ENCODE measurements at regions not wholly inside any gene's neighbourhood (a gene's known extent, or its start where the extent isn't known, plus 50 kb on each side); places are given as distances from the start of the nearest gene placed in this dataset.

DNA sequence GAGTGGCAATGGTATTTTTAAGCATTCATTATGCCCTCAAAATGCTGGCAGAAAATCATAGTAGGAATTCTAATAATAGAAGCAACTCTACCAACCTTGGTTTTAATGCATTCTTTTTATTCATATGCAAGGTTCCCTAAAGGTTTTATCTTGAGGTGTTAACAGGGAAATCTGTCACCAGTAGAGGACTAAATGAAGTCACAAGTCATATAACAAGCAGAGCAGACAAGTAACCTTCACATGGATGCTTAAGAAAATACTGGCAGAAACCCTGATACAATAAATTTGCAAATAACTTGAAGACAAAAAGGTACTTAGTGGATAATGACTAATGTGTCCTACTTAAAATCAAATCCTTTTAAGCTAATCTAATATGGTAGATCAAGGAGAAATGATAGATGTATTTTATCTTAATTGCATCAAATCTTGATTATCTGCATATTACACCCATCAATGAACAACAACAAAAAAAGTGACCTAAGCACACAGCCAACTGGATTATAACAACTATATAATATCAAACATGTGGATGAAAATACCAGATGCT, 73.3 kb downstream of the RFC3 start:
- no peak for DNase-seq (ENCODE audit: low read depth in 2 of 2)

DNA sequence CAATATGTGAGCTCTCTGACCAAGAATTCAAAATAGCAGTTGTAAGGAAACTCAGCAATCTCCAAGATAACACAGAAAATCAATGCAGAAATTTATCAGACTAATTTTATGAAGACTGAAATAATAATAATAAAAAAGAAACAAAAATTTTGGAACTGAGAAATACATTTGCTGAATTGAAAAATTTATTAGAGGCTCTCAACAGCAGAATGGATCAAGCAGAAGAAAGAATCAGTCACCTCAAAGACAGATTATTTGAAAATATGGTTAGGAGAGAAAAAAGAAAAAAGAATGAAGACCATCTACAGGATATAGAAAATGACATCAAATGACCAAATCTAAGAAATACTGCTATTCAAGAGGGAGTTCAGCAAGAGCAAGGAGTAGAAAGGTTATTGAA, 75.6 kb downstream of the RFC3 start:
- DNase-seq (ENCODE audit: low read depth in 2 of 2) = no peak

- DNase-seq (ENCODE audit: low read depth in 2 of 2) = no peak
Observed at GRCh38 chr13:33904431-33904830, 86.5 kb downstream of the RFC3 start.

GRCh38 chr13:33908116-33908515, 90.2 kb downstream of the RFC3 start:
- no peak for DNase-seq (ENCODE audit: low read depth in 2 of 2)

- DNase-seq (ENCODE audit: low read depth in 2 of 2) = no peak
Observed at GRCh38 chr13:33910255-33910654, 92.3 kb downstream of the RFC3 start.

- no peak for DNase-seq (ENCODE audit: low read depth in 2 of 2)
Observed at GRCh38 chr13:33911521-33911920, 93.6 kb downstream of the RFC3 start.

- DNase-seq (ENCODE audit: low read depth in 2 of 2) = no peak
Observed at GRCh38 chr13:33913829-33914228, 95.9 kb downstream of the RFC3 start.

DNA sequence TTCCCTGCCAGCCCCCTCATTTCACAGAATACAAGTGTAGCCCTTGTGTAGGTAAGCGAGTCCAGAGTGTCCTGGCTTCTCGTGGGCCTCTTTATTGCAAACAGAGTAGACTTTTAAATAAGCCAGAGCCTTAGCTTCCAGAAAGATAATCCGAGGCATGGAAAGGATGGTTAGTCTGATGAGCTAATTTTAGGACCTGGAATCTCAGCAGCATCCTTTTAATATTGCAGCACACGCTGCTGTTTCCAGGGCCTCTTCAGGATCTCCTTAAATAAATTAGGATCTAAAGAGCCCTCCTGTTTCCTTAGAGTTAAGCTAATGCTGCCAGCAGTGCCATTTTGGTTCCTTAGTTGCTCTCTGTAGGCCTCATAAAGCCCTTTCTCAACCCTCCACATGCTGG, 99.2 kb downstream of the RFC3 start:
- no peak for DNase-seq (ENCODE audit: low read depth in 2 of 2)

DNA sequence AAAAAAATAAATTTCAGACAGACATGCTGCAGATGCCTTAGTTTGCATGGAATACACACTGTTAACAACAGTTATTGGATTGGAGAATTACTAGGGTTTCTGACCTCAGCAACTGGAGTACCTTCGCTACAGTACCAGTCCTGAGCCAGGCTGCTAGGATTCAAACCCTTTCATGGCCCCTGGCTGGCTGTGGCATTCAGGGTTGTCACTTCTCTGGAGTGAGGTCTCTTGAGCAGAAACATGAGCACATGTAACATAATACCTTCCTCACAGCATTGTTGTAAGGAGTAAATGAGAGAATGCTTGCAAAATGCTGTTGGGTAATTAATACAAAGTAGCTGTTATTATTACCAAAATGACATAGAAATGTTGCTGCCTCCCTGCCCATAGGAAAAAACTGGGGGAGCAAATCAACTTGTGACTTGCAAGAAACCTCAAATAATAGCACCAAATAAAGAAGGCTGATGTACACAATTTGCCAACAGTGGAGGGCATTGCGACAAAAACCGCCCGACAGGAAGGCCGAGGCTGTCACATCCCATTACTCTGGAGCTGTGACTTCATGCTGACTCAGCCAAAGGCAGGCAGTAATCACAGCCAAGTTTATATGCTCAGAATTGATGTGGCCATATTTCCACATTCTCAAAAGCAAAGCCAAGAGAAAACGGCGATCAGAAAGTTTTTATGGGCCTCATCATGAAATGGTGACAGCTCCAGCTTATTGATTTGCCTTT, 100.4 kb downstream of the RFC3 start:
- DNase-seq (ENCODE audit: low read depth in 2 of 2) = no peak

DNA sequence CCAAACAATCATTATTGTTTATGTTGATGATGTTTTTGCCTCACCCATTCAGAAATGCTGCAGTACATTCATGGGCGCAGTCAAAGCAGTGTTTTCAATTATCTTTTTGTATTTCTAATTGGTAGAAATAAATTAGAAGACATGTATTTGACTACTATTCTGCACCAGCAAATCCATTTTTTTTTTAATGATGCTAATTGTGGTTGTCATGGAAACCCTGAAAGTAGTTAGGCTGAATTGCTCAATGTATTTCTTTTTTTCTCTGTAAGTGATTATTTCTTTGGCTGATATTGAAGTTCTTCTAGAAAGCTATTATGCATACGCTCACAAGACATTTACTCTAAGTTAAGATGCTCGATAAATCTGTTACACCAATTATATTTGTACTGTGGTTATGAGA, 101.2 kb downstream of the RFC3 start:
- DNase-seq (ENCODE audit: low read depth in 2 of 2) = no peak

DNA sequence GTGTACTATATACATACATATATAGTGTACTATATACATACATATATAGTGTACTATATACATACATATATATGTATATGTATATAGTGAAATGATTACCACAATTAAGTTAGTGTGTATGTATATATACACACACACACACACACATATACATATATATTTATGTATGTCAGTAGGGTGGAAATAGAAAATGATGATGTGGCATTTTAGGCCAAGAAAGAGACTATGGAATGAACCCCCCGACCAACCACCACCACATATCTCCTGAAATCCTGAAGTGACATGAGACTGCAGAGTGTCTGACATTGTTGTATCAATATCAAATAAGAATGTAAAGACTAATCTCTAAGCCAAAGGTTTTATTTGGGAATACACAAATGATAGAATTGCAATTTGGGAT, 107.6 kb downstream of the RFC3 start:
- no peak for DNase-seq (ENCODE audit: low read depth in 2 of 2)

DNA sequence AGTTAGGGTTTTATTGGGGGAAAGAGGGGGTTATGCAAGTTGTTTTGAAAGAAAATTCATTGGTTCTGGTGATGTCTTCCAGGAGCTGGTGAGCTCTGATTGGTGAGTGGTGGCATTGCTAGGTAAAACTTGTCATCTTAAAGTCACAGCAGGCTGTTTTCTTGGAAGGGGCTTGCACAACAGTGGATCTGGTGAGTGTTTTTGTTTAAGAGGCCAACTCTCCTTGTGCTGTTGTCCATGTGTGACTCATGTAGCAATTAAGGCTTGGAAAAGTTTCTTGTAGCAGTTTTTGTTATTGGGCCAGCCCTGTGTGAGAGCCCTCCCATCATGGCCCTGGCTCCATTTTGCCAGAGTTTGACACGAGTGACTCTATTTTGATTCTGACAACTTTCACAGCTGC, 109.4 kb downstream of the RFC3 start:
- no peak for DNase-seq (ENCODE audit: low read depth in 2 of 2)

GRCh38 chr13:33931397-33932311, 113.7 kb downstream of the RFC3 start:
- DNase-seq (ENCODE audit: low read depth in 2 of 2) = no peak

DNA sequence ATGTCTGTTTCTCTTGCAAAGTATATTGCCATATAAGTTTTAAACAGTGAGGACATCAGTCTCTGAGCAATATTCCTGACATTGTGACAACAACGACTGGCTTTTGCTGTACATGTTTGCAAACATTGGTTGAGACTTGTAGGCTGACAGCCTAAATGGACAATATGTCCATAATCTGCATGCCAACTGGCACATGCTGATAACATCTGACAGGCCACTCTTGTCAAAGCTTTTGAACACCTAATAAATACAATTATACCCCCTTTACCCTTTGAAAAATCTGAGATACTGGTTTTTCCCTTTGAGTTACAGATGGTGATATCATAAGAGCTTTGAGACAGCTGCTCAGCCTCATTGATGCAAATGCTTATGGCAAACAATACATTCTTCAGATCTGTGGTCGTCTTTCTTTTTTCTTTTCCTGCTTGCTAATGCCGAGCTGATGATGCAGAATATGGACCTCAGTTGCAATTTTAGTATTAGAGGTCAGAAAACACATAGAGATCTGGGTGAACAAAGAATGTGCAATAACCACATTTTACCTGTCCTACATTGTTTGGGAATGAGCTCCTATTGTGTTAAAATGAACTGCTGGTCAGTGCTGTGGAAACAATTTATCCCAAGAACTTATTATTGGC, 114.9 kb downstream of the RFC3 start:
- no peak for DNase-seq (ENCODE audit: low read depth in 2 of 2)

- no peak for DNase-seq (ENCODE audit: low read depth in 2 of 2)
Observed at GRCh38 chr13:33933810-33934209, 115.9 kb downstream of the RFC3 start.

DNA sequence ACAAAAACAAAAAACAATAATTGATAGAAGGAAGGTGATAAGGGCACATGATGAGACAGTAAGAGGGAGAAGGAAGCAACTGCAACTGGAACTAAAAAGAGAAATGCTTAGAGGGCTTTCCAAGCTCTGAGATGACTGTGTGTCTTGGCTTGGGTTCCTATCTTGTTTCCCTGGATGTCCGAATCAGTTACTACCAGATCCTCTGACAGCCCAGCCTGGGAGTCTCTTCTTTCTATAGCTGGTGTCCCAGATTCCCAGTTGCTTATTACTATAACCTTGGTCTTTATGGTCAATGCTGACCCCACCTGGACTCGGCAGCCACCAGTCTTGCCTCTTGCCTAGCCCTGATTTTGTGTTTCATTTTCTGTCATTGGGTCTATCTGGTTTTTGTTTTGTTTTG, 116.4 kb downstream of the RFC3 start:
- DNase-seq (ENCODE audit: low read depth in 2 of 2) = no peak

GRCh38 chr13:33934951-33935371, 117.0 kb downstream of the RFC3 start:
- DNase-seq (ENCODE audit: low read depth in 2 of 2) = no peak

GRCh38 chr13:33935969-33936368, 118.0 kb downstream of the RFC3 start:
- no peak for DNase-seq (ENCODE audit: low read depth in 2 of 2)

DNA sequence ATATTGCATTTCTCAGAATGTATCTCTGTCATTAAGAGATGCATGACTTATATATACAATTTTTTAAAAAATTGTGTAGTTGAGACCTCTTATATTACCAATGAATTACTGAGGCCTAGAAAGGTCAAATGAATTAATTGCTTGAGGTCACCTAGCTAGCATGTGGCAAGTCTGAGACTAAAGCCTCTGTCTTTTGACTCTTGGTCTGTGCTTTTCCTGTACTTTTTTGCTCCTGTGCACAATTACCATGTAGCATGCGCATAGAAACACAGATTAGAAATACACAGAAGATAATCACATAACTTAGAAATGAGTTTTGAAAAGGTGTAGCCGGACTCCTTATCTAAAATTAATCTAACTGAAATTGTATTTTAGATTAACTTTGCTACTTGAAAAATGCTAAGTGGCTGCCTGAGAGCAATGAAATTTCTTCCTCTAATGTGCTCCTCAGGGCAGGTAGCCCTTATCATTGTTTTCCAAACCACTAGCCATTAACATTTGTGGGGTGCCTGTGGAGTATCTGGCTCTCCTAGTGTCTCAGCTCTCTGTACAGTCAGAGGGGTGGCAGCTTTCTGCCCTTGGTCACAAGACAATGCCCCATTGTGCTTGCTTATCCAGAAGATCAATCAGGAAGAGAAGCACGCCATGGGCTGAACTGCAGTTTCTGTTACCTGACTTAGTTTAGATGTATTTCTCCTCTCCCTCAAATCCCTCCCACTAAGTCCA, 119.6 kb downstream of the RFC3 start:
- no peak for DNase-seq (ENCODE audit: low read depth in 2 of 2)

- no peak for DNase-seq (ENCODE audit: low read depth in 2 of 2)
Observed at GRCh38 chr13:33940256-33940655, 122.3 kb downstream of the RFC3 start.

DNA sequence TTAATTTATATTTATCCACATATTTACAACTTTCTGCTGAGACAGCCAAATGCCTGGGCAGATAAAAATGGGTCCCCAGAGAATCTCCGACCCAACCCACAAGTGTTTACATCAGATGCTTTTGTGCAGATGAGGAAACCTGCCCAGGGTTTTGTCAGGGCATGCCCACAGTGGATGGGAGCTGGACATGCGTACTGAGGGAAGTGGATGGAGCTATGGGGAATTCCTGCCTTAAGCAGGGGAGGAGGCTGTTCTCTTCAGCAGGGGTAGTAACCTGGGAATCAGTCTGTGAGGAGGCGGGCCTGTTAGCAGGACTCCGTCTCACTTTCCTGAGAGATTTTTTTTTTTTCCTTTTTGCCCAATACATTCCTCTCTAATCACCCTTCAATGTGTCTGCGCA, 122.9 kb downstream of the RFC3 start:
- DNase-seq (ENCODE audit: low read depth in 2 of 2) = no peak

DNA sequence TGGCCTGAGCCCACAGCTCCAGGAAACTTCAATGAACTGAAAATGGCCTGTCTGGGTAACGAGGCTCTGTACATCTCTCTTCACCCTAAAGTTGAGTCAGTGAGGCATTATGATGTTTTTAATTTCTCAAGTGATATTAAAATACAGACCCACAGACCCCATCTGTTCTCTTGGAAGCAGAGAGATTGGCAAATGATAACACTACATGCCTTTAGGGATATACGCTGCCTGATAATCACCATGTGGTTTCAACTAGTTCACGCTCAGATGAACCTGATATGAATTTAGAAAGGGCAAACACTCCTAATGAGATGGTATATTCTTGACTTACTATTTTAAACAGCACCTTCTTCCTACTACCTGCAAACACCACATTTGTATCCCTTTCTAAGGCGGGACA, 127.5 kb downstream of the RFC3 start:
- DNase-seq (ENCODE audit: low read depth in 2 of 2) = no peak
